HUES48 (cell line): ENCODE measurements at regions not wholly inside any gene's neighbourhood (a gene's known extent, or its start where the extent isn't known, plus 50 kb on each side); places are given as distances from the start of the nearest gene placed in this dataset.

Source experiments
- H3K27ac ChIP-seq: one replicate; pipeline ENCODE4 v1.7.0; 2013; ENCODE audit warnings: low read depth, low read length, inconsistent platforms
- H3K27me3 ChIP-seq: 2 replicates; pipeline ENCODE4 v1.6.1; 2013; ENCODE audit warnings: mild to moderate bottlenecking, low read length; ENCODE audit not compliant: control insufficient read depth, insufficient read depth
- H3K36me3 ChIP-seq: 2 replicates; pipeline ENCODE4 v1.6.1; 2013; ENCODE audit warnings: low read length; ENCODE audit not compliant: control insufficient read depth, insufficient read depth
- H3K4me1 ChIP-seq: 2 replicates; pipeline ENCODE4 v1.6.1; 2013; ENCODE audit warnings: mild to moderate bottlenecking, low read length; ENCODE audit not compliant: control insufficient read depth, insufficient read depth
- H3K4me3 ChIP-seq: 2 replicates; pipeline ENCODE4 v1.5.1; 2013; ENCODE audit warnings: mild to moderate bottlenecking, low read depth, low read length
- H3K9ac ChIP-seq: 2 replicates; pipeline ENCODE4 v1.6.1; 2013; ENCODE audit warnings: mild to moderate bottlenecking, low read depth, low read length, moderate library complexity
- H3K9me3 ChIP-seq: 2 replicates; pipeline ENCODE4 v1.6.1; 2013; ENCODE audit warnings: low read length; ENCODE audit not compliant: control insufficient read depth, insufficient read depth

- Histone ChIP-seq H3K9ac (no peak overlapping the region), H3K4me3 (no peak overlapping the region), H3K27ac (no peak overlapping the region), H3K36me3 (no peaks in the 10 kb centered on the region), H3K27me3 (no peaks in the 10 kb centered on the region), H3K9me3 (no peaks in the 10 kb centered on the region), H3K4me1 (no peaks in the 10 kb centered on the region; the same call in 1 of the 2 replicates)
Observed at GRCh38 chr3:159147813-159148212, 346.0 kb downstream of the MFSD1 start.

DNA sequence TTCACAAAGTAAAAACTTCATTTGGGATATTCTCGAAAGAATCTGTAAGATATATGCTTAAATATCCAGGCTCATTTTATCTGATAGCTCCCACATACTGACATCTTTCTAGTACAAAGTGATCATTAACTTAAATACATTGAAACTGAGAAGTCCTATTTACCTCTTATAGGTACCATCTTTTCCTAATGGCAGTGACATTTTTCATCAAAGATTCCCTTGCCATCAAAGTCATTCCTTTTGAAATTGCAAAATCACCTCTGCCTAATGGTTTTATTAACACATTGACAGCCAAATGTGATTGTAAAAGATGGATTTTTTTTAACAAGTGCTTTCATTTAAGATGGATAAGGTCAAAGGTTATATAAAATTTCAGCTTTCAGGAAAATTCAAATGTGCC is 346.6 kb downstream of the MFSD1 start:
- Histone ChIP-seq H3K4me3 (no peak overlapping the region), H3K9me3 (no peaks in the 10 kb centered on the region), H3K27ac (no peak overlapping the region), H3K36me3 (no peaks in the 10 kb centered on the region), H3K4me1 (no peaks in the 10 kb centered on the region; the same call in 1 of the 2 replicates), H3K27me3 (no peaks in the 10 kb centered on the region), H3K9ac (no peak overlapping the region)

DNA sequence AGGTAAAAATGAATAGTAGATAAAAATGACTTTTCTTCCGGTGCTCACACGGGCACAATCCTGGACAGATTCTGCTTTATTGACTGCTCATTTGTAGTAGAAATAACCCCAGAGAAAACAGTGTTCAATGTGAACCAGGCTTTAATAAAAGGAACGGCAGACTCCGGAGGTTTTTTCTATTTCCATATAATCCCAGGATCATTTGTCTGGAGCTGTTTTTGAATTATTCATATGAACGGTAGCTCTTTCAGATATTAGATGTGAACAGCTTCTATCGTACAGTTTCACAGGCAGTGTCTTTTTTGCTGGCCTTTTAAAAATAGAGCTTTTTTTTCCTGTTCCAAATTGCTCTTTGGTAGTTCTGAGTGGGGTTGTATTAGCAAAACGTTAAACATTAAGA is 347.3 kb downstream of the MFSD1 start:
- no peaks in the 10 kb centered on the region; the same call in 1 of the 2 replicates for H3K4me1 ChIP-seq
- no peaks in the 10 kb centered on the region for H3K27me3 ChIP-seq
- H3K9ac ChIP-seq = no peak overlapping the region
- H3K4me3 ChIP-seq = no peak overlapping the region
- H3K27ac ChIP-seq = no peak overlapping the region
- H3K9me3 ChIP-seq = no peaks in the 10 kb centered on the region
- no peaks in the 10 kb centered on the region for H3K36me3 ChIP-seq

- Histone ChIP-seq H3K27ac (no peak overlapping the region), H3K9ac (no peak overlapping the region), H3K4me3 (no peak overlapping the region), H3K4me1 (no peaks in the 10 kb centered on the region; the same call in 1 of the 2 replicates), H3K27me3 (no peaks in the 10 kb centered on the region), H3K36me3 (no peaks in the 10 kb centered on the region), H3K9me3 (no peaks in the 10 kb centered on the region)
Observed at GRCh38 chr3:159149633-159150032, 347.8 kb downstream of the MFSD1 start.

DNA sequence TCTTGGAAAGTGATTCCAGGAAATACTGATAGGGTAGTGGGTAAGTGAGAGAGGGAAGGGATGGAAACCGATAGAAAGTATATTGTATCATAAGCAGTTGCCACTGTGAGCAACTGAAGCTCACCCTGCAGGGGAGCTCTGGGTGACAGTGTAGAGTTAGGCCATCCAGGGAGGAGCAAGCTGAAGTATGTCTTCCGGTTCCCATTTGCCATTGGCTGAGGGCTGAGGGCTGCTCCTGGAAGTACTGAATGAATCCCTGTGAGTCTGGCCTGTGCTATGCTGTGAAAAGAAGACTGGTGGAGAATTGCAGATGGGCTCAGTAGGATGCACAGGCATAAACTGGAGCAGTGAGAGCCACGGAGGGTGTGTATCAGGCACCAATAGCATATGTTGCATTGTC is 348.3 kb downstream of the MFSD1 start:
- Histone ChIP-seq H3K4me3 (no peak overlapping the region), H3K27ac (no peak overlapping the region), H3K4me1 (no peaks in the 10 kb centered on the region; the same call in 1 of the 2 replicates), H3K9ac (no peak overlapping the region), H3K36me3 (no peaks in the 10 kb centered on the region), H3K9me3 (no peaks in the 10 kb centered on the region), H3K27me3 (no peaks in the 10 kb centered on the region)

- H3K9me3 ChIP-seq = no peaks in the 10 kb centered on the region
- no peak overlapping the region for H3K4me3 ChIP-seq
- no peaks in the 10 kb centered on the region for H3K36me3 ChIP-seq
- no peaks in the 10 kb centered on the region; the same call in 1 of the 2 replicates for H3K4me1 ChIP-seq
- H3K27ac ChIP-seq = no peak overlapping the region
- H3K9ac ChIP-seq = no peak overlapping the region
- no peaks in the 10 kb centered on the region for H3K27me3 ChIP-seq
Observed at GRCh38 chr3:159151130-159151529, 349.3 kb downstream of the MFSD1 start.

DNA sequence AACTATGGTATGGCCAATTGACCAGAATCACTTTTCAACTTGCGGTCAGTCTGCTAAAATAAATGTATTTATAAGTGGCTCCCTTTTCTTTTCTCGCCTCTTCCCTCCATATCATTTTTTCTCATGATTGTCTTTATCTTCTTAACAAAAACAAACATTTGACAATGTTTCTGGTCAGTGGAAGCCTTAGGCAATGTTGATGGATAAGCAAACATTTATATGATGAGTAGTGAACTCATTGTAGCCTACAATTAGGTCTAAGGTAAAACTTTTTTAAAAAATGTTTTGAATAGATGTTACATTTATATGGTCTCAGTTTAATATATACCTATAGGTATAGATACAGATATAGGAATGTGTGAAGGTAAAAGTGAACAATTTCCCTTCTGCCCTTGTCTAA is 355.4 kb downstream of the MFSD1 start:
- H3K9ac ChIP-seq = no peak overlapping the region
- no peaks in the 10 kb centered on the region for H3K4me1 ChIP-seq
- no peaks in the 10 kb centered on the region for H3K27me3 ChIP-seq
- no peak overlapping the region for H3K4me3 ChIP-seq
- no peak overlapping the region for H3K27ac ChIP-seq
- H3K36me3 ChIP-seq = no peaks in the 10 kb centered on the region
- no peaks in the 10 kb centered on the region for H3K9me3 ChIP-seq

GRCh38 chr3:159158213-159158612 is 356.4 kb downstream of the MFSD1 start:
- H3K4me3 ChIP-seq = no peak overlapping the region
- H3K9me3 ChIP-seq = no peaks in the 10 kb centered on the region
- no peak overlapping the region for H3K9ac ChIP-seq
- H3K36me3 ChIP-seq = no peaks in the 10 kb centered on the region
- no peaks in the 10 kb centered on the region for H3K27me3 ChIP-seq
- H3K4me1 ChIP-seq = no peaks in the 10 kb centered on the region
- no peak overlapping the region for H3K27ac ChIP-seq

- Histone ChIP-seq H3K27me3 (no peaks in the 10 kb centered on the region), H3K9ac (no peak overlapping the region), H3K36me3 (no peaks in the 10 kb centered on the region), H3K27ac (no peak overlapping the region), H3K4me3 (no peak overlapping the region), H3K9me3 (no peaks in the 10 kb centered on the region), H3K4me1 (no peaks in the 10 kb centered on the region)
Observed at GRCh38 chr3:159158801-159159200, 356.9 kb downstream of the MFSD1 start.

DNA sequence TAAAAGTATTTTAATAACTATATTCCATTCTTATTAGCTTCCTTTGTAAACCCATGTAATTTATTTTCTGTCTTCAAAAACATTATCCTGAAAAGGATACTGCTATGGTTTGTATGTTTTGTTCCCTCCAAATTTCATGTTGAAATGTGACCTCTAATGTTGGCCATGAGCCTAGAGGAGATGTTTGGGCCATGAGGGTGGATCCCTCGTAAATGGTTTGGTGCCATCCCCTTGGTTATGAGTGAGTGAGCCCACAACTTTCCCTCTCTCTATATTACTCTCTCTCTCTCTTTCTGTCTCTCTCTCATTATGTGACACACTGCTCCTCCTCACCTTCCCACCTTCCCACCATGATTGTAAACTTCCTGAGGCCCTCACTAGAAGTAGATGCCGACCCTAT is 357.7 kb downstream of the MFSD1 start:
- H3K36me3 ChIP-seq = no peaks in the 10 kb centered on the region
- no peak overlapping the region for H3K9ac ChIP-seq
- no peak overlapping the region for H3K4me3 ChIP-seq
- H3K4me1 ChIP-seq = no peaks in the 10 kb centered on the region
- H3K9me3 ChIP-seq = no peaks in the 10 kb centered on the region
- H3K27me3 ChIP-seq = no peaks in the 10 kb centered on the region
- H3K27ac ChIP-seq = no peak overlapping the region

GRCh38 chr3:159163656-159164055 is 361.8 kb downstream of the MFSD1 start:
- H3K9ac ChIP-seq = no peak overlapping the region
- H3K36me3 ChIP-seq = no peaks in the 10 kb centered on the region
- H3K9me3 ChIP-seq = no peaks in the 10 kb centered on the region
- no peak overlapping the region for H3K4me3 ChIP-seq
- H3K4me1 ChIP-seq = no peaks in the 10 kb centered on the region
- no peak overlapping the region for H3K27ac ChIP-seq
- no peaks in the 10 kb centered on the region for H3K27me3 ChIP-seq

- Histone ChIP-seq H3K27ac (no peak overlapping the region), H3K27me3 (no peaks in the 10 kb centered on the region), H3K4me3 (no peak overlapping the region), H3K9me3 (no peaks in the 10 kb centered on the region), H3K4me1 (no peaks in the 10 kb centered on the region), H3K9ac (no peak overlapping the region), H3K36me3 (no peaks in the 10 kb centered on the region)
Observed at GRCh38 chr3:159165961-159166360, 364.1 kb downstream of the MFSD1 start.
